Gastrocnemius medialis (tissue), 4 donors: ENCODE measurements at regions not wholly inside any gene's neighbourhood (a gene's known extent, or its start where the extent isn't known, plus 50 kb on each side); places are given as distances from the start of the nearest gene placed in this dataset.

ENCODE experiments used
- ATAC-seq, 2 donors: fragments of 150-250 bp; one replicate each; pipeline ENCODE4 v1.9.1; 2016
- DNase-seq, 2 donors: peaks; one replicate each; pipeline ENCODE4 v3.0.0-alpha.2; 2019
- H3K27ac ChIP-seq, 4 donors: fragments of 200-600 bp; sonication (generic); 1 replicate in 1 of 4; 2 replicates in 3 of 4; pipeline ENCODE4 v1.5.1; 2016 to 2018; ENCODE audit warnings: mild to moderate bottlenecking in 2 of 4, moderate library complexity in 1 of 4
- H3K27me3 ChIP-seq, 3 donors: fragments of 200-600 bp; sonication (generic) in 2 of 3; 1 replicate in 1 of 3; 2 replicates in 2 of 3; pipeline versions ENCODE4 v1.5.1 to v1.6.0; 2016 to 2019; ENCODE audit warnings: mild to moderate bottlenecking in 1 of 3, moderate library complexity in 1 of 3
- H3K36me3 ChIP-seq, 2 donors: fragments of 200-600 bp; sonication (generic) in 1 of 2; one replicate each; pipeline ENCODE4 v1.5.1; 2017 to 2018
- H3K4me1 ChIP-seq, 2 donors: fragments of 200-600 bp; sonication (generic) in 1 of 2; one replicate each; pipeline ENCODE4 v1.5.1; 2016 to 2017; ENCODE audit warnings: mild to moderate bottlenecking in 2 of 2
- H3K4me3 ChIP-seq, 4 donors: fragments of 200-600 bp; sonication (generic) in 3 of 4; 1 replicate in 1 of 4; 2 replicates in 3 of 4; pipeline ENCODE4 v1.5.1; 2016 to 2019; ENCODE audit warnings: mild to moderate bottlenecking in 2 of 4
- H3K9me3 ChIP-seq, 3 donors: fragments of 200-600 bp; sonication (generic) in 2 of 3; 1 replicate in 1 of 3; 2 replicates in 2 of 3; pipeline ENCODE4 v1.5.1; 2016 to 2019
- POLR2A ChIP-seq, 2 donors: fragments of 450-650 bp; IDR thresholded peaks; one replicate each; pipeline ENCODE4 v1.6.1; 2017; ENCODE audit warnings: antibody characterized with exemption in 2 of 2, mild to moderate bottlenecking in 2 of 2, moderate library complexity in 2 of 2
- in situ Hi-C, 4 donors: fragments of 200-750 bp; cut with MboI; loops; one replicate each; pipeline versions ENCODE4 v1.15.0 to v1.8.0; 2017; ENCODE audit warnings: low sequenced_read_pairs in 4 of 4
- intact Hi-C: fragments of 100-400 bp; cut with DNase I; formaldehyde crosslinking; loops from one replicate; pipeline ENCODE4 v1.15.1; 2023; ENCODE audit warnings: low total_unique reads
- TF ChIP-seq, protein P1 (sequence below), 5 experiments: fragments of 450-650 bp in 3 of 5; fragments of 200-600 bp in 2 of 5; sonication (generic) in 2 of 5; IDR thresholded peaks in 4 of 5; conservative IDR thresholded peaks in 1 of 5; 1 replicate in 4 of 5; 2 replicates in 1 of 5; pipeline ENCODE4 v1.5.1; 2016 to 2019; ENCODE audit warnings: antibody characterized with exemption in 5 of 5, mild to moderate bottlenecking in 3 of 5, moderate library complexity in 3 of 5

GRCh38 chr13:90766386-90766902 lies 581.0 kb upstream of the MIR17HG start:
- no peaks in the 10 kb centered on the region for H3K9me3 ChIP-seq
- TF ChIP-seq, protein P1, sequence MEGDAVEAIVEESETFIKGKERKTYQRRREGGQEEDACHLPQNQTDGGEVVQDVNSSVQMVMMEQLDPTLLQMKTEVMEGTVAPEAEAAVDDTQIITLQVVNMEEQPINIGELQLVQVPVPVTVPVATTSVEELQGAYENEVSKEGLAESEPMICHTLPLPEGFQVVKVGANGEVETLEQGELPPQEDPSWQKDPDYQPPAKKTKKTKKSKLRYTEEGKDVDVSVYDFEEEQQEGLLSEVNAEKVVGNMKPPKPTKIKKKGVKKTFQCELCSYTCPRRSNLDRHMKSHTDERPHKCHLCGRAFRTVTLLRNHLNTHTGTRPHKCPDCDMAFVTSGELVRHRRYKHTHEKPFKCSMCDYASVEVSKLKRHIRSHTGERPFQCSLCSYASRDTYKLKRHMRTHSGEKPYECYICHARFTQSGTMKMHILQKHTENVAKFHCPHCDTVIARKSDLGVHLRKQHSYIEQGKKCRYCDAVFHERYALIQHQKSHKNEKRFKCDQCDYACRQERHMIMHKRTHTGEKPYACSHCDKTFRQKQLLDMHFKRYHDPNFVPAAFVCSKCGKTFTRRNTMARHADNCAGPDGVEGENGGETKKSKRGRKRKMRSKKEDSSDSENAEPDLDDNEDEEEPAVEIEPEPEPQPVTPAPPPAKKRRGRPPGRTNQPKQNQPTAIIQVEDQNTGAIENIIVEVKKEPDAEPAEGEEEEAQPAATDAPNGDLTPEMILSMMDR (IDR thresholded peaks at IDR 0.05 in 4 of 5, conservative IDR thresholded peaks at IDR 0.05 in 1 of 5), result no peak
- TF ChIP-seq POLR2A (IDR thresholded peaks at IDR 0.05), result no peak
- no peak overlapping the region for H3K4me3 ChIP-seq
- in situ Hi-C loops (no loop called here), intact Hi-C loops (no loop called here)
- no peak overlapping the region for H3K27ac ChIP-seq
- no peaks in the 10 kb centered on the region for H3K27me3 ChIP-seq
- DNase-seq, result no peak
- no peaks in the 10 kb centered on the region for H3K4me1 ChIP-seq
- no peak for ATAC-seq
- H3K36me3 ChIP-seq, result no peaks in the 10 kb centered on the region

GRCh38 chr13:90768116-90768515 lies 579.4 kb upstream of the MIR17HG start:
- no peaks in the 10 kb centered on the region for H3K27me3 ChIP-seq
- intact Hi-C loops, result no loop called here
- H3K27ac ChIP-seq, result no peak overlapping the region
- no peaks in the 10 kb centered on the region for H3K9me3 ChIP-seq
- TF ChIP-seq POLR2A (IDR thresholded peaks at IDR 0.05), result no peak
- TF ChIP-seq, protein P1 (IDR thresholded peaks at IDR 0.05 in 4 of 5, conservative IDR thresholded peaks at IDR 0.05 in 1 of 5), result no peak
- ATAC-seq, result no peak
- DNase-seq, result no peak
- H3K4me3 ChIP-seq, result no peak overlapping the region
- in situ Hi-C loops, result no loop called here
- H3K4me1 ChIP-seq, result no peaks in the 10 kb centered on the region
- H3K36me3 ChIP-seq, result no peaks in the 10 kb centered on the region

GRCh38 chr13:90769387-90769786 lies 578.1 kb upstream of the MIR17HG start:
- no peak for DNase-seq
- TF ChIP-seq, protein P1 (IDR thresholded peaks at IDR 0.05 in 4 of 5, conservative IDR thresholded peaks at IDR 0.05 in 1 of 5), result no peak
- no peak for TF ChIP-seq POLR2A (IDR thresholded peaks at IDR 0.05)
- H3K9me3 ChIP-seq, result no peaks in the 10 kb centered on the region
- in situ Hi-C loops (no loop called here), intact Hi-C loops (no loop called here)
- H3K27me3 ChIP-seq, result no peaks in the 10 kb centered on the region
- H3K4me1 ChIP-seq, result no peaks in the 10 kb centered on the region
- H3K36me3 ChIP-seq, result no peaks in the 10 kb centered on the region
- no peak overlapping the region for H3K27ac ChIP-seq
- no peak overlapping the region for H3K4me3 ChIP-seq
- ATAC-seq, result no peak

DNA sequence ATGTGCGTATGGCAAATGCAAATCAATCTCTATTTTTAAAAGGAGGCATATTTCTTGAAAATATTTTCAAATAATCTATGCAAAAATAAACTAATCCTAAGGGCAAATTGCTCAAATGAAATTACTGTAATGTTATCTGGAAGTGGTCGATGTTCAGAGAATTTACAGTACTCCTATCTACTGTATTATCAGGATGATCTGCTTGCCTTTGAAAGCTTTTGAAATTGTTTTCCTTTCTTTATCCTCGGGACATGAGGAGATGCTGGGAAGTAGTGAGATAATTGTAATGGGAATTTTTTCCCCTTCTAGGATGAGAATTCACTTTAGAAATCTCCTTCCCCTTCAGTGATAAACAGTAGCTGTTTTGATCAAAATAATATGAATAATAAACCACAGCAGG lies 577.2 kb upstream of the MIR17HG start:
- intact Hi-C loops (no loop called here), in situ Hi-C loops (no loop called here)
- Histone ChIP-seq H3K4me1 (no peaks in the 10 kb centered on the region), H3K4me3 (no peak overlapping the region), H3K9me3 (no peaks in the 10 kb centered on the region), H3K27ac (no peak overlapping the region), H3K36me3 (no peaks in the 10 kb centered on the region), H3K27me3 (no peaks in the 10 kb centered on the region)
- no peak for ATAC-seq
- TF ChIP-seq, protein P1 (IDR thresholded peaks at IDR 0.05 in 4 of 5, conservative IDR thresholded peaks at IDR 0.05 in 1 of 5), result no peak
- no peak for TF ChIP-seq POLR2A (IDR thresholded peaks at IDR 0.05)
- no peak for DNase-seq

- in situ Hi-C loops (no loop called here), intact Hi-C loops (no loop called here)
- no peaks in the 10 kb centered on the region for H3K27me3 ChIP-seq
- ATAC-seq (no peak), DNase-seq (no peak)
- no peak overlapping the region for H3K27ac ChIP-seq
- H3K36me3 ChIP-seq, result no peaks in the 10 kb centered on the region
- no peaks in the 10 kb centered on the region for H3K4me1 ChIP-seq
- H3K4me3 ChIP-seq, result no peak overlapping the region
- H3K9me3 ChIP-seq, result no peaks in the 10 kb centered on the region
- TF ChIP-seq, protein P1 (IDR thresholded peaks at IDR 0.05 in 4 of 5, conservative IDR thresholded peaks at IDR 0.05 in 1 of 5), result no peak
- no peak for TF ChIP-seq POLR2A (IDR thresholded peaks at IDR 0.05)
Observed at GRCh38 chr13:90773681-90774080, 573.8 kb upstream of the MIR17HG start.
